Right renal cortex interstitium (tissue), 3 donors: ENCODE measurements at regions not wholly inside any gene's neighbourhood (a gene's known extent, or its start where the extent isn't known, plus 50 kb on each side); places are given as distances from the start of the nearest gene placed in this dataset.

Experiments used
- DNase-seq, 3 donors: peaks; one replicate each; pipeline ENCODE4 v3.0.0-alpha.2; 2013; ENCODE audit warnings: low read depth in 3 of 3, low spot score in 2 of 3

- no peak for DNase-seq
Measured at GRCh38 chr5:178808886-178809285, 50.9 kb upstream of the ZNF354B start.

GRCh38 chr5:178801021-178801420, 58.7 kb upstream of the ZNF354B start:
- DNase-seq = no peak

GRCh38 chr5:178797546-178798440, 62.0 kb upstream of the ZNF354B start:
- DNase-seq = no peak

GRCh38 chr5:178797101-178797521, 62.6 kb upstream of the ZNF354B start:
- no peak for DNase-seq

- DNase-seq = no peak
Measured at GRCh38 chr5:178796165-178796945, 63.4 kb upstream of the ZNF354B start.

GRCh38 chr5:178794433-178794832, 64.0 kb upstream of the ZNF354A start:
- no peak for DNase-seq

- no peak for DNase-seq
Measured at GRCh38 chr5:178793696-178794095, 63.2 kb upstream of the ZNF354A start.

GRCh38 chr5:178793151-178793550, 62.7 kb upstream of the ZNF354A start:
- DNase-seq = no peak

- no peak for DNase-seq
Measured at GRCh38 chr5:178791976-178792375, 61.5 kb upstream of the ZNF354A start.

- no peak for DNase-seq
Measured at GRCh38 chr5:178790371-178790770, 59.9 kb upstream of the ZNF354A start.

GRCh38 chr5:178788381-178789085, 58.1 kb upstream of the ZNF354A start:
- no peak for DNase-seq

- DNase-seq = no peak
Measured at GRCh38 chr5:178787889-178788288, 57.4 kb upstream of the ZNF354A start.

- peak in 1 of 3 donors; percentile 33 for DNase-seq
Measured at GRCh38 chr5:178786859-178787499, 56.5 kb upstream of the ZNF354A start.

GRCh38 chr5:178786417-178786816, 56.0 kb upstream of the ZNF354A start:
- DNase-seq = no peak

GRCh38 chr5:178785999-178786398, 55.5 kb upstream of the ZNF354A start:
- no peak for DNase-seq

GRCh38 chr5:178784391-178784790, 53.9 kb upstream of the ZNF354A start:
- DNase-seq = no peak

GRCh38 chr5:178781936-178782335, 51.5 kb upstream of the ZNF354A start:
- no peak for DNase-seq

- no peak for DNase-seq
Measured at GRCh38 chr5:178780581-178781498, 50.4 kb upstream of the ZNF354A start.
